HCT116 (cell line): ENCODE measurements at regions not wholly inside any gene's neighbourhood (a gene's known extent, or its start where the extent isn't known, plus 50 kb on each side); places are given as distances from the start of the nearest gene placed in this dataset.

Source experiments
- ATAC-seq: fragments of 200-7000 bp; cut with Tn5 transposase; 2 replicates; pipeline ENCODE4 v1.9.1; 2020; ENCODE audit warnings: mild to moderate bottlenecking, moderate library complexity
- BruUV-seq: library from RNA; stranded (reverse); fragments of 400-500 nt; replicated peaks from 2 replicates; lab custom pipeline; 2021; lab: Mats Ljungman, UMichigan
- CTCF ChIA-PET: fragments of 300-600 bp; sonication (Branson Sonifier 250); formaldehyde crosslinking; loops from one replicate; lab custom pipeline; 2021; ENCODE audit warnings: antibody characterized with exemption; lab: Charles Lee
- POLR2A ChIA-PET: fragments of 300-600, 350-600 bp; sonication (Branson Sonifier 250); formaldehyde crosslinking; loops from one replicate; lab custom pipeline; 2021; ENCODE audit warnings: antibody characterized with exemption; lab: Charles Lee
- RAD21 ChIA-PET, 2 experiments: fragments of 300-600 bp; sonication (Branson Sonifier 250); formaldehyde crosslinking; loops; one replicate each; lab custom pipeline; 2023; ENCODE audit warnings: low total read pairs in 2 of 2; ENCODE audit not compliant: uncharacterized antibody in 2 of 2, unreplicated experiment in 2 of 2, low non-redundant PET in 1 of 2; lab: Charles Lee
- DNase-seq: peaks from one replicate; pipeline ENCODE4 v3.0.0-alpha.2; 2010; ENCODE audit warnings: low read depth, low spot score
- H2AFZ ChIP-seq: fragments of 200-600 bp; shearing (Covaris generic), sonication (generic); 2 replicates; pipeline ENCODE4 v1.6.1; 2017; ENCODE audit warnings: low read depth, mixed run types, mixed read lengths, antibody characterized with exemption, low read length; ENCODE audit not compliant: poor library complexity, severe bottlenecking
- H3K27ac ChIP-seq: 2 replicates; pipeline ENCODE4 v1.5.1; 2012; ENCODE audit warnings: low read depth, low read length
- H3K27me3 ChIP-seq: fragments of 200-600 bp; sonication (generic); 2 replicates; pipeline ENCODE4 v1.6.1; 2016; ENCODE audit warnings: mixed run types, low read length, mixed read lengths; ENCODE audit not compliant: insufficient read depth
- H3K36me3 ChIP-seq, 2 experiments: fragments of 200-500 bp in 1 of 2; fragments of 200-600 bp in 1 of 2; sonication (Bioruptor generic) in 1 of 2; sonication (generic) in 1 of 2; 2 replicates each; pipeline versions ENCODE4 v1.5.1 to v1.6.1; 2014 to 2016; ENCODE audit warnings: low read length in 2 of 2, inconsistent platforms in 1 of 2, mixed read lengths in 1 of 2, mixed run types in 1 of 2; ENCODE audit not compliant: insufficient read depth in 2 of 2, control insufficient read depth in 1 of 2
- H3K4me1 ChIP-seq, 2 experiments: fragments of 200-600 bp in 1 of 2; sonication (generic) in 1 of 2; 2 replicates each; pipeline versions ENCODE4 v1.5.1 to v1.6.1; 2012 to 2017; ENCODE audit warnings: low read length in 2 of 2, inconsistent platforms in 1 of 2, mild to moderate bottlenecking in 1 of 2, mixed read lengths in 1 of 2, mixed run types in 1 of 2, moderate library complexity in 1 of 2; ENCODE audit not compliant: insufficient read depth in 2 of 2, control insufficient read depth in 1 of 2
- H3K4me2 ChIP-seq: fragments of 200-600 bp; sonication (generic); 2 replicates; pipeline ENCODE4 v1.6.1; 2017; ENCODE audit warnings: mixed run types, low read length, mixed read lengths
- H3K4me3 ChIP-seq, 2 experiments: fragments of 200-600 bp in 1 of 2; sonication (generic) in 1 of 2; replicated peaks in 1 of 2; 2 replicates each; pipeline ENCODE4 v1.5.1; 2011 to 2016; ENCODE audit warnings: low read length in 2 of 2, control low read depth in 1 of 2, low read depth in 1 of 2, mild to moderate bottlenecking in 1 of 2, mixed read lengths in 1 of 2, mixed run types in 1 of 2
- H3K79me2 ChIP-seq: fragments of 200-600 bp; sonication (generic); 2 replicates; pipeline ENCODE4 v1.6.1; 2017; ENCODE audit warnings: mild to moderate bottlenecking, mixed run types, low read length, moderate library complexity, mixed read lengths; ENCODE audit not compliant: insufficient read depth
- H3K9ac ChIP-seq: fragments of 200-600 bp; sonication (generic); 2 replicates; pipeline ENCODE4 v1.6.1; 2016; ENCODE audit warnings: low read length, mixed read lengths
- H3K9me2 ChIP-seq: fragments of 200-600 bp; sonication (generic), shearing (Covaris generic); 2 replicates; pipeline ENCODE4 v1.6.1; 2017; ENCODE audit warnings: mixed run types, mild to moderate bottlenecking, moderate library complexity; ENCODE audit not compliant: insufficient read depth
- H3K9me3 ChIP-seq, 2 experiments: fragments of 200-500 bp in 1 of 2; fragments of 200-600 bp in 1 of 2; sonication (Bioruptor generic) in 1 of 2; sonication (generic) in 1 of 2; 2 replicates each; pipeline ENCODE4 v1.6.1; 2014 to 2017; ENCODE audit warnings: low read length in 2 of 2, mixed read lengths in 2 of 2, inconsistent platforms in 1 of 2, low read depth in 1 of 2, mild to moderate bottlenecking in 1 of 2, mixed run types in 1 of 2, moderate library complexity in 1 of 2; ENCODE audit not compliant: control insufficient read depth in 1 of 2, insufficient read depth in 1 of 2
- H4K20me1 ChIP-seq: fragments of 200-600 bp; sonication (generic), shearing (Covaris generic); 2 replicates; pipeline ENCODE4 v1.6.1; 2017; ENCODE audit warnings: mixed run types, mild to moderate bottlenecking, moderate library complexity; ENCODE audit not compliant: insufficient read depth
- CBX3 ChIP-seq: IDR thresholded peaks from 2 replicates; pipeline ENCODE4 v1.6.1; 2012; ENCODE audit warnings: low read depth
- CEBPB ChIP-seq: IDR thresholded peaks from 2 replicates; pipeline ENCODE4 v1.6.1; 2012; ENCODE audit warnings: low read depth
- EGR1 ChIP-seq: IDR thresholded peaks from 2 replicates; pipeline ENCODE4 v1.6.1; 2012; ENCODE audit warnings: low read depth
- ELF1 ChIP-seq: IDR thresholded peaks from 2 replicates; pipeline ENCODE4 v1.6.1; 2012; ENCODE audit warnings: low read depth, borderline replicate concordance
- EZH2 ChIP-seq: fragments of 200-600 bp; sonication (generic); IDR thresholded peaks from 2 replicates; pipeline ENCODE4 v1.6.1; 2017; ENCODE audit warnings: antibody characterized with exemption, mixed run types
- EZH2phosphoT487 ChIP-seq: fragments of 200-600 bp; IDR thresholded peaks from 2 replicates; pipeline ENCODE4 v1.6.1; 2018; ENCODE audit warnings: antibody characterized with exemption, borderline replicate concordance
- JUND ChIP-seq: IDR thresholded peaks from 2 replicates; pipeline ENCODE4 v1.6.1; 2012
- POLR2A ChIP-seq: IDR thresholded peaks from 2 replicates; pipeline ENCODE4 v1.7.0; 2011; ENCODE audit warnings: borderline replicate concordance; ENCODE audit not compliant: insufficient read depth, insufficient read length; ENCODE audit errors: extremely low read depth
- POLR2AphosphoS5 ChIP-seq: IDR thresholded peaks from 2 replicates; pipeline ENCODE4 v1.6.1; 2011; ENCODE audit warnings: mild to moderate bottlenecking, low read depth, low read length, moderate library complexity
- RAD21 ChIP-seq: IDR thresholded peaks from 2 replicates; pipeline ENCODE4 v1.6.1; 2012; ENCODE audit warnings: low read depth, mild to moderate bottlenecking
- SIN3A ChIP-seq: IDR thresholded peaks from 2 replicates; pipeline ENCODE4 v1.6.1; 2012; ENCODE audit warnings: low read depth
- SP1 ChIP-seq: IDR thresholded peaks from 2 replicates; pipeline ENCODE4 v1.6.1; 2012; ENCODE audit warnings: low read depth
- SRF ChIP-seq: IDR thresholded peaks from 2 replicates; pipeline ENCODE4 v1.6.1; 2012; ENCODE audit warnings: low read depth
- TCF7L2 ChIP-seq: IDR thresholded peaks from 2 replicates; pipeline ENCODE4 v1.7.0; 2011; ENCODE audit warnings: borderline replicate concordance, inconsistent platforms; ENCODE audit not compliant: insufficient read depth, insufficient read length; ENCODE audit errors: extremely low read depth
- YY1 ChIP-seq: IDR thresholded peaks from 2 replicates; pipeline ENCODE4 v1.6.1; 2011; ENCODE audit warnings: low read length, low read depth, moderate library complexity, mild to moderate bottlenecking; ENCODE audit not compliant: insufficient replicate concordance; ENCODE audit errors: extremely low read depth
- ZFX ChIP-seq: fragments of 450-650 bp; IDR thresholded peaks from 2 replicates; pipeline ENCODE4 v1.6.1; 2017
- ZNF274 ChIP-seq: fragments of 200-500 bp; sonication (Bioruptor generic); IDR thresholded peaks from 2 replicates; pipeline ENCODE4 v1.6.1; 2014; ENCODE audit warnings: mild to moderate bottlenecking, low read depth, low read length, inconsistent platforms
- intact Hi-C: fragments of 100-400 bp; cut with micrococcal nuclease; formaldehyde crosslinking; loops from 2 replicates; pipeline ENCODE4 v1.10.0; 2022
- TF ChIP-seq, protein P1 (sequence below): IDR thresholded peaks from 2 replicates; pipeline ENCODE4 v1.6.1; 2012
- TF ChIP-seq, protein P2 (sequence below): IDR thresholded peaks from 2 replicates; pipeline ENCODE4 v1.6.1; 2012
- TF ChIP-seq, protein P3 (sequence below): IDR thresholded peaks from 2 replicates; pipeline ENCODE4 v1.6.1; 2012; ENCODE audit warnings: low read depth

DNA sequence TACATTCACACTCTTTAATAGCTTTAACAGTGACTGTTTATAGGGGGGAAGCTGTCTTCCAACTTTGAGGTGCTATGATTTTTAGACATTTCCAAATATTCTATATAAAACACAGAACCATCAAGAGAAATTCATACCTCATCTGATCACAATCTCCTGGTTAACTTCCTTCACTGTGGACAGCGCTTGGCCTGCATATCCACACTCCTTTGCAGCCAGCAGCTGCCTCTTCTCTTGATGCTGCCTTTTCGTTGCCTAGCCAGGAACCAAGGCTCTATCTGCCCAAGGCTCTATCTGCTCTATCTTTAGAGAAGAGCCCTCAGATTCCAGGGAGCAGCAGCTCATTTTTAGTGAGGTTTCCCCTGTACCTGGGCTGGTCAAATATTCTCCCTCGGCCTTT lies 252.0 kb downstream of the PTEN start:
- no peak overlapping the region for H3K9ac ChIP-seq
- no TSS peak for BruUV-seq
- ATAC-seq (no peak), DNase-seq (no peak)
- ChIA-PET CTCF (interaction anchor here (1.4 kb wide), 1 partner anchor 256 kb away, joined by 3 read pairs; no protein-coding TSS in a partner anchor), POLR2A (no interaction called here), RAD21 (no interaction called here)
- no peak overlapping the region for H3K4me2 ChIP-seq
- H3K36me3 ChIP-seq, result no peaks in the 10 kb centered on the region
- TF ChIP-seq ZFX (no peak), TCF7L2 (no peak), SP1 (no peak), EZH2phosphoT487 (no peak), RAD21 (no peak)
- TF ChIP-seq, protein P1, sequence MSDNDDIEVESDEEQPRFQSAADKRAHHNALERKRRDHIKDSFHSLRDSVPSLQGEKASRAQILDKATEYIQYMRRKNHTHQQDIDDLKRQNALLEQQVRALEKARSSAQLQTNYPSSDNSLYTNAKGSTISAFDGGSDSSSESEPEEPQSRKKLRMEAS, result no peak
- no peak overlapping the region for H2AFZ ChIP-seq
- no peak overlapping the region for H3K4me3 ChIP-seq
- peaks cover 6 to 8% of the 10 kb centered on the region in 2 experiments for H3K4me1 ChIP-seq
- H3K9me3 ChIP-seq, result no peaks in the 10 kb centered on the region
- H3K27me3 ChIP-seq, result no peaks in the 10 kb centered on the region
- no peaks in the 10 kb centered on the region for H3K79me2 ChIP-seq
- no peak overlapping the region for H3K27ac ChIP-seq
- intact Hi-C loops, result loop anchor here (5.0 kb wide), 1 partner anchor 437 kb away; no protein-coding TSS in a partner anchor
- no peaks in the 10 kb centered on the region for H3K9me2 ChIP-seq
- no peaks in the 10 kb centered on the region for H4K20me1 ChIP-seq

DNA sequence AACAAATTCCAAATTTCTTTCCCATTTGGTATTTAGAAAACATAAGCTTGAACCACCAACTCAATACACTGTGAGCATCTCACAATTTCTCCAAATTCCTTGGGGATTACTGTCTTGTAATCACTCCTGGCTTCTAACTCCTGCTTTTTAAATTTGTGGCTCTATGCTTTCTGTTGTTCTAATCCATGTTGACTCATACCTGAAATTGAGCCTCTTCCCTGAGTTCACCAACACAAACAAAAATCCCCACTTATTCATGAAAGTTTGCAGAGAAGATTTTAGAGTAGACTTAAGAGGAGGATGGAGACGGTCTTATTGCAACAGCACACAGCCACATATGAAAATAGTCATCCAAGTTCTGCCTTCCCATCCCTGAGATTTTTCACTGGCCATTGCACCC lies 252.5 kb downstream of the PTEN start:
- Histone ChIP-seq H3K9me3 (no peaks in the 10 kb centered on the region), H3K27me3 (no peaks in the 10 kb centered on the region), H2AFZ (no peak overlapping the region), H3K27ac (no peak overlapping the region), H3K4me2 (no peak overlapping the region), H3K79me2 (no peaks in the 10 kb centered on the region), H3K36me3 (no peaks in the 10 kb centered on the region), H3K4me1 (peaks cover under 1 to 2% of the 10 kb centered on the region in 2 experiments; a peak in 3 of 4 replicates), H3K4me3 (no peak overlapping the region), H3K9me2 (no peaks in the 10 kb centered on the region), H4K20me1 (no peaks in the 10 kb centered on the region), H3K9ac (no peak overlapping the region)
- DNase-seq, result no peak
- intact Hi-C loops, result loop anchor here (5.0 kb wide), 1 partner anchor 436 kb away; no protein-coding TSS in a partner anchor
- BruUV-seq, result no TSS peak
- ChIA-PET POLR2A (no interaction called here), RAD21 (no interaction called here), CTCF (no interaction called here)
- no peak for ATAC-seq
- TF ChIP-seq EZH2phosphoT487 (no peak), SP1 (no peak), ZNF274 (no peak), SIN3A (no peak), CBX3 (no peak), CEBPB (no peak), EGR1 (no peak), EZH2 (no peak), SRF (no peak), POLR2AphosphoS5 (no peak), TCF7L2 (no peak), POLR2A (no peak), JUND (no peak), YY1 (no peak), RAD21 (no peak), ELF1 (no peak)
- TF ChIP-seq, protein P2, sequence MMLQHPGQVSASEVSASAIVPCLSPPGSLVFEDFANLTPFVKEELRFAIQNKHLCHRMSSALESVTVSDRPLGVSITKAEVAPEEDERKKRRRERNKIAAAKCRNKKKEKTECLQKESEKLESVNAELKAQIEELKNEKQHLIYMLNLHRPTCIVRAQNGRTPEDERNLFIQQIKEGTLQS, result no peak
- TF ChIP-seq, protein P3, sequence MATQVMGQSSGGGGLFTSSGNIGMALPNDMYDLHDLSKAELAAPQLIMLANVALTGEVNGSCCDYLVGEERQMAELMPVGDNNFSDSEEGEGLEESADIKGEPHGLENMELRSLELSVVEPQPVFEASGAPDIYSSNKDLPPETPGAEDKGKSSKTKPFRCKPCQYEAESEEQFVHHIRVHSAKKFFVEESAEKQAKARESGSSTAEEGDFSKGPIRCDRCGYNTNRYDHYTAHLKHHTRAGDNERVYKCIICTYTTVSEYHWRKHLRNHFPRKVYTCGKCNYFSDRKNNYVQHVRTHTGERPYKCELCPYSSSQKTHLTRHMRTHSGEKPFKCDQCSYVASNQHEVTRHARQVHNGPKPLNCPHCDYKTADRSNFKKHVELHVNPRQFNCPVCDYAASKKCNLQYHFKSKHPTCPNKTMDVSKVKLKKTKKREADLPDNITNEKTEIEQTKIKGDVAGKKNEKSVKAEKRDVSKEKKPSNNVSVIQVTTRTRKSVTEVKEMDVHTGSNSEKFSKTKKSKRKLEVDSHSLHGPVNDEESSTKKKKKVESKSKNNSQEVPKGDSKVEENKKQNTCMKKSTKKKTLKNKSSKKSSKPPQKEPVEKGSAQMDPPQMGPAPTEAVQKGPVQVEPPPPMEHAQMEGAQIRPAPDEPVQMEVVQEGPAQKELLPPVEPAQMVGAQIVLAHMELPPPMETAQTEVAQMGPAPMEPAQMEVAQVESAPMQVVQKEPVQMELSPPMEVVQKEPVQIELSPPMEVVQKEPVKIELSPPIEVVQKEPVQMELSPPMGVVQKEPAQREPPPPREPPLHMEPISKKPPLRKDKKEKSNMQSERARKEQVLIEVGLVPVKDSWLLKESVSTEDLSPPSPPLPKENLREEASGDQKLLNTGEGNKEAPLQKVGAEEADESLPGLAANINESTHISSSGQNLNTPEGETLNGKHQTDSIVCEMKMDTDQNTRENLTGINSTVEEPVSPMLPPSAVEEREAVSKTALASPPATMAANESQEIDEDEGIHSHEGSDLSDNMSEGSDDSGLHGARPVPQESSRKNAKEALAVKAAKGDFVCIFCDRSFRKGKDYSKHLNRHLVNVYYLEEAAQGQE, result no peak
